K562 (cell line): ENCODE measurements at regions not wholly inside any gene's neighbourhood (a gene's known extent, or its start where the extent isn't known, plus 50 kb on each side); places are given as distances from the start of the nearest gene placed in this dataset.
"Not testable (repeated sequence)": the region's sequence is repeated elsewhere in the genome, so short reads cannot be mapped to it uniquely, and the experiment has no call there.

Experiments used
- ATAC-seq: fragments of 200-7000 bp; cut with Tn5 transposase; 3 replicates; pipeline ENCODE4 v1.9.1; 2020; ENCODE audit warnings: moderate library complexity
- BruUV-seq: library from RNA; stranded (reverse); fragments of 400-500 nt; replicated peaks from 2 replicates; lab custom pipeline; 2021; lab: Mats Ljungman, UMichigan
- CTCF ChIA-PET: fragments of 300-600 bp; formaldehyde crosslinking; extraction: SDS; loops from one replicate; lab custom pipeline; 2021; ENCODE audit warnings: low intra/inter-chr PET ratio; lab: Yijun Ruan, JAX
- POLR2A ChIA-PET: fragments of 300-600, 350-650 bp; sonication (Branson Sonifier 250); formaldehyde crosslinking; extraction: SDS; loops from one replicate; lab custom pipeline; 2021; ENCODE audit warnings: antibody characterized with exemption, inconsistent platforms; lab: Yijun Ruan, JAX
- DNase-seq, 4 experiments: peaks; one replicate each; pipeline versions ENCODE4 v3.0.0 to v3.0.0-alpha.2; 2011 to 2018; ENCODE audit warnings: low spot score in 3 of 4, mixed read lengths in 3 of 4; ENCODE audit errors: extremely low read depth in 1 of 4
- FAIRE-seq: peaks from 2 replicates; lab custom pipeline; 2011; peaks lifted over from hg19 to GRCh38; lab: Jason Lieb, UNC
- H2AFZ ChIP-seq: 2 replicates; pipeline ENCODE4 v1.6.0; 2011; ENCODE audit warnings: low read depth, low read length, control low read depth, inconsistent platforms
- H3K27ac ChIP-seq: fragments of 200-600 bp; 3 replicates; pipeline ENCODE4 v1.8.0; 2011; ENCODE audit warnings: low read depth, mild to moderate bottlenecking, control low read depth, inconsistent platforms, low read length, moderate library complexity, mixed read lengths; ENCODE audit errors: extremely low read depth
- H3K27me3 ChIP-seq, 2 experiments: fragments of 300-600 bp in 1 of 2; 2 replicates in 1 of 2; 3 replicates in 1 of 2; pipeline versions ENCODE4 v1.6.0 to v1.8.0; 2011; ENCODE audit warnings: inconsistent platforms in 2 of 2, low read length in 2 of 2, mild to moderate bottlenecking in 1 of 2, mixed read lengths in 1 of 2, moderate library complexity in 1 of 2; ENCODE audit not compliant: control insufficient read depth in 2 of 2, insufficient read depth in 2 of 2
- H3K36me3 ChIP-seq: fragments of 300-600 bp; 3 replicates; pipeline ENCODE4 v1.8.0; 2011; ENCODE audit warnings: mild to moderate bottlenecking, low read length, inconsistent platforms; ENCODE audit not compliant: control insufficient read depth, insufficient read depth
- H3K4me1 ChIP-seq, 2 experiments: fragments of 200-600 bp in 1 of 2; replicated peaks in 1 of 2; 2 replicates in 1 of 2; 3 replicates in 1 of 2; pipeline versions ENCODE4 v1.5.1 to v1.8.0; 2011; ENCODE audit warnings: inconsistent platforms in 2 of 2, low read length in 2 of 2, mild to moderate bottlenecking in 1 of 2, mixed read lengths in 1 of 2, moderate library complexity in 1 of 2; ENCODE audit not compliant: control insufficient read depth in 2 of 2, insufficient read depth in 2 of 2
- H3K4me2 ChIP-seq: 2 replicates; pipeline ENCODE4 v1.6.1; 2011; ENCODE audit warnings: low read length, control low read depth, inconsistent platforms, mixed read lengths; ENCODE audit not compliant: insufficient read depth
- H3K4me3 ChIP-seq: fragments of 200-600 bp; sonication (generic), shearing (Covaris generic); 2 replicates; pipeline ENCODE4 v1.5.1; 2016; ENCODE audit warnings: control low read depth, inconsistent platforms
- H3K79me2 ChIP-seq: fragments of 200-600 bp; 3 replicates; pipeline ENCODE4 v1.8.0; 2011; ENCODE audit warnings: low read length, inconsistent platforms; ENCODE audit not compliant: control insufficient read depth, insufficient read depth
- H3K9ac ChIP-seq, 2 experiments: 2 replicates each; pipeline versions ENCODE4 v1.6.0 to v1.6.1; 2011; ENCODE audit warnings: low read depth in 2 of 2, low read length in 2 of 2, control low read depth in 1 of 2, inconsistent platforms in 1 of 2, mild to moderate bottlenecking in 1 of 2, mixed read lengths in 1 of 2; ENCODE audit not compliant: insufficient read depth in 1 of 2
- H3K9me1 ChIP-seq: one replicate; pipeline ENCODE4 v1.6.0; 2011; ENCODE audit warnings: inconsistent platforms, mild to moderate bottlenecking, low read length, moderate library complexity; ENCODE audit not compliant: control insufficient read depth, insufficient read depth
- H3K9me3 ChIP-seq: replicated peaks from 2 replicates; pipeline ENCODE4 v1.5.1; 2011; ENCODE audit warnings: low read depth, low read length, inconsistent platforms; ENCODE audit not compliant: control insufficient read depth, insufficient read depth
- H4K20me1 ChIP-seq: replicated peaks from 2 replicates; pipeline ENCODE4 v1.6.1; 2011; ENCODE audit warnings: low read length, inconsistent platforms, mixed read lengths; ENCODE audit not compliant: control insufficient read depth, insufficient read depth
- CXXC5 ChIP-seq: fragments of 250-450 bp; sonication (Bioruptor Pico); IDR thresholded peaks from 2 replicates; pipeline ENCODE4 v1.8.0; 2022; ENCODE audit warnings: inconsistent platforms, mild to moderate bottlenecking, moderate library complexity
- DMBX1 ChIP-seq: fragments of 250-450 bp; sonication (Bioruptor Pico); IDR thresholded peaks from 2 replicates; pipeline ENCODE4 v1.8.0; 2022; ENCODE audit warnings: inconsistent platforms, mild to moderate bottlenecking, moderate library complexity, borderline replicate concordance
- HDAC8 ChIP-seq: fragments of 450-650 bp; IDR thresholded peaks from 2 replicates; pipeline ENCODE4 v1.6.1; 2016; ENCODE audit warnings: mild to moderate bottlenecking, missing genetic modification characterization, moderate library complexity, missing compliant biosample characterization
- HIVEP1 ChIP-seq: fragments of 250-450 bp; sonication (Bioruptor Pico); IDR thresholded peaks from 2 replicates; pipeline ENCODE4 v1.4.0; 2020; ENCODE audit warnings: mild to moderate bottlenecking
- KLF6 ChIP-seq: fragments of 250-450 bp; sonication (Bioruptor Pico); IDR thresholded peaks from 2 replicates; pipeline ENCODE4 v1.4.0; 2020; ENCODE audit warnings: mild to moderate bottlenecking, moderate library complexity, borderline replicate concordance
- NR4A1 ChIP-seq, 2 experiments: fragments of 250-450 bp in 1 of 2; fragments of 450-650 bp in 1 of 2; sonication (Bioruptor Pico) in 1 of 2; IDR thresholded peaks; 2 replicates each; pipeline versions ENCODE4 v1.4.0 to v1.6.1; 2016 to 2020; ENCODE audit warnings: mild to moderate bottlenecking in 2 of 2, missing compliant biosample characterization in 1 of 2, missing genetic modification characterization in 1 of 2, moderate library complexity in 1 of 2
- PTTG1 ChIP-seq: fragments of 450-650 bp; IDR thresholded peaks from 2 replicates; pipeline ENCODE4 v1.6.1; 2016; ENCODE audit warnings: low read depth, mild to moderate bottlenecking, missing genetic modification characterization, missing compliant biosample characterization
- ZNF239 ChIP-seq: fragments of 250-450 bp; sonication (Bioruptor Pico); IDR thresholded peaks from 2 replicates; pipeline ENCODE4 v1.4.0; 2020; ENCODE audit warnings: mild to moderate bottlenecking
- ZNF766 ChIP-seq: fragments of 200-800 bp; sonication (Bioruptor generic); conservative IDR thresholded peaks from 2 replicates; pipeline ENCODE4 v1.6.1; 2016; ENCODE audit warnings: missing genetic modification characterization, missing compliant biosample characterization
- WGBS: fragments of 100-300 bp; shearing (Covaris generic); methylation state at CpG from one replicate; pipeline ENCODE4 v1.1.6; 2016; ENCODE audit warnings: low coverage, mixed read lengths; ENCODE audit not compliant: insufficient coverage; ENCODE audit errors: missing lambda C conversion rate; 5-methylcytosine and 5-hydroxymethylcytosine counted together
- in situ Hi-C: fragments of 300-500 bp; cut with MboI; formaldehyde crosslinking; loops from 4 replicates; pipeline ENCODE4 v1.15.0; 2018; ENCODE audit warnings: inconsistent platforms, mixed read lengths
- intact Hi-C: fragments of 100-400 bp; cut with micrococcal nuclease; formaldehyde crosslinking; loops from 2 replicates; pipeline ENCODE4 v1.14.2; 2022
- TF ChIP-seq, protein P1 (sequence below), 3 experiments: fragments of 200-800 bp in 1 of 3; sonication (Bioruptor generic) in 1 of 3; sonication (generic) in 1 of 3; formaldehyde crosslinking in 1 of 3; IDR thresholded peaks; 2 replicates each; pipeline versions ENCODE4 v1.6.1 to v1.8.0; 2016 to 2022; ENCODE audit warnings: mild to moderate bottlenecking in 2 of 3, missing compliant biosample characterization in 2 of 3, missing genetic modification characterization in 2 of 3, missing genetic modification reagents in 1 of 3
- TF ChIP-seq, protein P2 (sequence below): fragments of 250-450 bp; sonication (Bioruptor Pico); IDR thresholded peaks from 2 replicates; pipeline ENCODE4 v1.4.0; 2020; ENCODE audit warnings: mild to moderate bottlenecking, moderate library complexity
- TF ChIP-seq, protein P3 (sequence below): fragments of 450-650 bp; IDR thresholded peaks from 2 replicates; pipeline ENCODE4 v1.6.1; 2017; ENCODE audit warnings: antibody characterized with exemption, mild to moderate bottlenecking

DNA sequence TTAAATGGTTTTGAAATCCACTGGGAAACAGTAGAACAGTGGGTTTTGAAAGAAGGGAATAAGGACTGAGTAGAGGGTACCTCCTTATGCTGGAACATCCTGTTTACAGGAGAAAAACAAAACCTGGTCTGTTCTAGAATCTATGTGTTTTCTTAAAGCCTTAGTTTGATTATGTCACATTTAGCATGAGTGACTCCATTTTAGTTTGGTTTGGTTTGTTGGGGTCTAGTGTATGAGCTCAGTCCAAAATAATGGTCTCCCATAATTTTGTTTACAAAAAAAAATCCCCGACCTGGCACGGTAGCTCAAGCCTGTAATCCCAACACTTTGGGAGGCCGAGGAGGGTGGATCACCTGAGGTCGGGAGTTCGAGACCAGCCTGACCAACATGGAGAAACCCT lies 179.4 kb downstream of the FAM76B start:
- CTCF ChIA-PET; H3K36me3 ChIP-seq; H3K9ac ChIP-seq; H2AFZ ChIP-seq; BruUV-seq; POLR2A ChIA-PET; ATAC-seq; H3K4me3 ChIP-seq; in situ Hi-C loops; H4K20me1 ChIP-seq; FAIRE-seq; H3K9me3 ChIP-seq; H3K27me3 ChIP-seq; H3K4me2 ChIP-seq; DNase-seq; H3K27ac ChIP-seq; H3K9me1 ChIP-seq; H3K79me2 ChIP-seq; intact Hi-C loops; H3K4me1 ChIP-seq; TF ChIP-seq NR4A1 (CRISPR knock-in tag; IDR thresholded peaks at IDR 0.05): not testable (repeated sequence)
- WGBS = 27% methylated on average over 5 of the region's 5 CpGs
- 0 out of 2 replicates have a peak, but pooled peaks have one; percentile 66 for TF ChIP-seq HDAC8 (tag)
- TF ChIP-seq DMBX1 (CRISPR knock-in tag) = peak; percentile 89
- peak; percentile 81; the same call in 1 of the 2 replicates for TF ChIP-seq KLF6 (CRISPR knock-in tag)
- TF ChIP-seq, protein P1, sequence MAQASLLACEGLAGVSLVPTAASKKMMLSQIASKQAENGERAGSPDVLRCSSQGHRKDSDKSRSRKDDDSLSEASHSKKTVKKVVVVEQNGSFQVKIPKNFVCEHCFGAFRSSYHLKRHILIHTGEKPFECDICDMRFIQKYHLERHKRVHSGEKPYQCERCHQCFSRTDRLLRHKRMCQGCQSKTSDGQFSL (CRISPR knock-in tag; IDR thresholded peaks at IDR 0.05) = not testable (repeated sequence)
- TF ChIP-seq, protein P1 (tag; IDR thresholded peaks at IDR 0.05) = peak in 1 of 2 experiments; percentile 90; a peak in 2 of 4 replicates
- TF ChIP-seq NR4A1 (tag; IDR thresholded peaks at IDR 0.05) = peak; percentile 55; the same call in 1 of the 2 replicates
- peak; percentile 49; the same call in 1 of the 2 replicates for TF ChIP-seq ZNF239 (CRISPR knock-in tag)
- 0 out of 2 replicates have a peak, but pooled peaks have one; percentile 30 for TF ChIP-seq ZNF766 (CRISPR knock-in tag)
- TF ChIP-seq CXXC5 (CRISPR knock-in tag) = peak; percentile 41
- TF ChIP-seq, protein P2, sequence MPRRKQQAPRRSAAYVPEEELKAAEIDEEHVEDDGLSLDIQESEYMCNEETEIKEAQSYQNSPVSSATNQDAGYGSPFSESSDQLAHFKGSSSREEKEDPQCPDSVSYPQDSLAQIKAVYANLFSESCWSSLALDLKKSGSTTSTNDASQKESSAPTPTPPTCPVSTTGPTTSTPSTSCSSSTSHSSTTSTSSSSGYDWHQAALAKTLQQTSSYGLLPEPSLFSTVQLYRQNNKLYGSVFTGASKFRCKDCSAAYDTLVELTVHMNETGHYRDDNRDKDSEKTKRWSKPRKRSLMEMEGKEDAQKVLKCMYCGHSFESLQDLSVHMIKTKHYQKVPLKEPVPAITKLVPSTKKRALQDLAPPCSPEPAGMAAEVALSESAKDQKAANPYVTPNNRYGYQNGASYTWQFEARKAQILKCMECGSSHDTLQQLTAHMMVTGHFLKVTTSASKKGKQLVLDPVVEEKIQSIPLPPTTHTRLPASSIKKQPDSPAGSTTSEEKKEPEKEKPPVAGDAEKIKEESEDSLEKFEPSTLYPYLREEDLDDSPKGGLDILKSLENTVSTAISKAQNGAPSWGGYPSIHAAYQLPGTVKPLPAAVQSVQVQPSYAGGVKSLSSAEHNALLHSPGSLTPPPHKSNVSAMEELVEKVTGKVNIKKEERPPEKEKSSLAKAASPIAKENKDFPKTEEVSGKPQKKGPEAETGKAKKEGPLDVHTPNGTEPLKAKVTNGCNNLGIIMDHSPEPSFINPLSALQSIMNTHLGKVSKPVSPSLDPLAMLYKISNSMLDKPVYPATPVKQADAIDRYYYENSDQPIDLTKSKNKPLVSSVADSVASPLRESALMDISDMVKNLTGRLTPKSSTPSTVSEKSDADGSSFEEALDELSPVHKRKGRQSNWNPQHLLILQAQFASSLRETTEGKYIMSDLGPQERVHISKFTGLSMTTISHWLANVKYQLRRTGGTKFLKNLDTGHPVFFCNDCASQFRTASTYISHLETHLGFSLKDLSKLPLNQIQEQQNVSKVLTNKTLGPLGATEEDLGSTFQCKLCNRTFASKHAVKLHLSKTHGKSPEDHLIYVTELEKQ = peak; percentile 66; the same call in 1 of the 2 replicates
- TF ChIP-seq, protein P3, sequence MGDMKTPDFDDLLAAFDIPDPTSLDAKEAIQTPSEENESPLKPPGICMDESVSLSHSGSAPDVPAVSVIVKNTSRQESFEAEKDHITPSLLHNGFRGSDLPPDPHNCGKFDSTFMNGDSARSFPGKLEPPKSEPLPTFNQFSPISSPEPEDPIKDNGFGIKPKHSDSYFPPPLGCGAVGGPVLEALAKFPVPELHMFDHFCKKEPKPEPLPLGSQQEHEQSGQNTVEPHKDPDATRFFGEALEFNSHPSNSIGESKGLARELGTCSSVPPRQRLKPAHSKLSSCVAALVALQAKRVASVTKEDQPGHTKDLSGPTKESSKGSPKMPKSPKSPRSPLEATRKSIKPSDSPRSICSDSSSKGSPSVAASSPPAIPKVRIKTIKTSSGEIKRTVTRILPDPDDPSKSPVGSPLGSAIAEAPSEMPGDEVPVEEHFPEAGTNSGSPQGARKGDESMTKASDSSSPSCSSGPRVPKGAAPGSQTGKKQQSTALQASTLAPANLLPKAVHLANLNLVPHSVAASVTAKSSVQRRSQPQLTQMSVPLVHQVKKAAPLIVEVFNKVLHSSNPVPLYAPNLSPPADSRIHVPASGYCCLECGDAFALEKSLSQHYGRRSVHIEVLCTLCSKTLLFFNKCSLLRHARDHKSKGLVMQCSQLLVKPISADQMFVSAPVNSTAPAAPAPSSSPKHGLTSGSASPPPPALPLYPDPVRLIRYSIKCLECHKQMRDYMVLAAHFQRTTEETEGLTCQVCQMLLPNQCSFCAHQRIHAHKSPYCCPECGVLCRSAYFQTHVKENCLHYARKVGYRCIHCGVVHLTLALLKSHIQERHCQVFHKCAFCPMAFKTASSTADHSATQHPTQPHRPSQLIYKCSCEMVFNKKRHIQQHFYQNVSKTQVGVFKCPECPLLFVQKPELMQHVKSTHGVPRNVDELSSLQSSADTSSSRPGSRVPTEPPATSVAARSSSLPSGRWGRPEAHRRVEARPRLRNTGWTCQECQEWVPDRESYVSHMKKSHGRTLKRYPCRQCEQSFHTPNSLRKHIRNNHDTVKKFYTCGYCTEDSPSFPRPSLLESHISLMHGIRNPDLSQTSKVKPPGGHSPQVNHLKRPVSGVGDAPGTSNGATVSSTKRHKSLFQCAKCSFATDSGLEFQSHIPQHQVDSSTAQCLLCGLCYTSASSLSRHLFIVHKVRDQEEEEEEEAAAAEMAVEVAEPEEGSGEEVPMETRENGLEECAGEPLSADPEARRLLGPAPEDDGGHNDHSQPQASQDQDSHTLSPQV = peak; percentile 66
- 0 out of 2 replicates have a peak, but pooled peaks have one; percentile 28 for TF ChIP-seq HIVEP1
- TF ChIP-seq PTTG1 = 0 out of 2 replicates have a peak, but pooled peaks have one; percentile 62
